Smooth muscle cell (in vitro differentiated cells): ENCODE measurements at regions not wholly inside any gene's neighbourhood (a gene's known extent, or its start where the extent isn't known, plus 50 kb on each side); places are given as distances from the start of the nearest gene placed in this dataset.

Experiments
- DNase-seq: peaks from one replicate; lab custom pipeline; 2025; ENCODE audit not compliant: unreplicated experiment; lab: John Stamatoyannopoulos, UW
- H2AFZ ChIP-seq: fragments of 200-600 bp; sonication (generic); 2 replicates; pipeline ENCODE4 v1.6.0; 2016; ENCODE audit warnings: antibody characterized with exemption, low read depth, mild to moderate bottlenecking
- H3F3A ChIP-seq: fragments of 200-600 bp; sonication (generic); 2 replicates; pipeline ENCODE4 v1.6.0; 2017; ENCODE audit warnings: antibody characterized with exemption, low read depth
- H3K27ac ChIP-seq: fragments of 200-600 bp; sonication (generic); 2 replicates; pipeline ENCODE4 v1.5.1; 2016; ENCODE audit warnings: low read depth, mild to moderate bottlenecking
- H3K27me3 ChIP-seq: fragments of 200-600 bp; sonication (generic); 2 replicates; pipeline ENCODE4 v1.6.1; 2016; ENCODE audit warnings: low read depth, mild to moderate bottlenecking
- H3K36me3 ChIP-seq: fragments of 200-600 bp; sonication (generic); 2 replicates; pipeline ENCODE4 v1.5.1; 2016; ENCODE audit warnings: low read depth
- H3K4me1 ChIP-seq: fragments of 200-600 bp; sonication (generic); 2 replicates; pipeline ENCODE4 v1.5.1; 2016; ENCODE audit warnings: low read depth
- H3K4me2 ChIP-seq: fragments of 200-600 bp; sonication (generic); 2 replicates; pipeline ENCODE4 v1.6.0; 2016; ENCODE audit warnings: mild to moderate bottlenecking
- H3K4me3 ChIP-seq: fragments of 200-600 bp; sonication (generic); 2 replicates; pipeline ENCODE4 v1.5.1; 2016; ENCODE audit warnings: mild to moderate bottlenecking
- H3K79me2 ChIP-seq: fragments of 200-600 bp; sonication (generic); 2 replicates; pipeline ENCODE4 v1.6.0; 2016; ENCODE audit warnings: low read depth, mild to moderate bottlenecking
- H3K9ac ChIP-seq: fragments of 200-600 bp; sonication (generic); 2 replicates; pipeline ENCODE4 v1.6.0; 2016; ENCODE audit warnings: low read depth
- H3K9me3 ChIP-seq: fragments of 200-600 bp; sonication (generic); replicated peaks from 2 replicates; pipeline ENCODE4 v1.5.1; 2016; ENCODE audit warnings: low read depth
- H4K20me1 ChIP-seq: fragments of 200-600 bp; sonication (generic); 2 replicates; pipeline ENCODE4 v1.6.0; 2016; ENCODE audit warnings: low read depth
- CTCF ChIP-seq: fragments of 200-600 bp; sonication (generic); IDR thresholded peaks from 2 replicates; pipeline ENCODE4 v1.5.1; 2017; ENCODE audit warnings: borderline replicate concordance, mild to moderate bottlenecking, antibody characterized with exemption; ENCODE audit not compliant: insufficient read depth, poor library complexity, severe bottlenecking
- WGBS: methylation state at CpG from one replicate; pipeline ENCODE4 v1.1.7; 2016; ENCODE audit warnings: low lambda C conversion rate; 5-methylcytosine and 5-hydroxymethylcytosine counted together

- Histone ChIP-seq H3K27me3 (peaks cover 5% of the 10 kb centered on the region), H3K4me1 (no peaks in the 10 kb centered on the region), H4K20me1 (no peaks in the 10 kb centered on the region), H2AFZ (no peak overlapping the region), H3K79me2 (no peaks in the 10 kb centered on the region), H3K27ac (no peak overlapping the region), H3F3A (no peaks in the 10 kb centered on the region), H3K4me2 (no peak overlapping the region), H3K36me3 (no peaks in the 10 kb centered on the region), H3K4me3 (no peak overlapping the region), H3K9ac (no peak overlapping the region), H3K9me3 (no peaks in the 10 kb centered on the region)
- DNase-seq: no peak
- TF ChIP-seq CTCF: no peak
These were observed 51.0 kb upstream of the EGFLAM start for GRCh38 chr5:38207343-38207742.

DNA sequence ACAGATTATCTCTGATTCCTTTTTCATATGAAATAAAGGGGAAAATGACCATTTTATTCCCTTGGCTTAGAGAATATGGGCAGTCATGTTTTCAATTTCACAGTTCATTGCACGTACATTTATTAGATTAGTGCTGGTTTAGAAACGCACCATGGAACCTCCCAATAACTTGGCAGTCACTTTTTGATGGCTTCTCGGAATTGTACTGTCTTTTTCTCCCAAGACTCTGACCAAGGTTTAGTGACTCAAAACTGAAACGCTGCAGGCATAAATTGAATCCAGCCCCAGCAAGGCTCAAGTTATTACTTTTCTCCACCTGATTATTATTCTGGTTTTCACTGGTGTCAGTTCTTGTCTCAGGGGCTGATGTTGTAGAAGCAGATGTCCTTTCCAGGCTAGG lies 55.6 kb upstream of the EGFLAM start:
- Histone ChIP-seq H4K20me1 (no peaks in the 10 kb centered on the region), H3K27ac (no peak overlapping the region), H3K27me3 (peaks cover 5% of the 10 kb centered on the region), H2AFZ (no peak overlapping the region), H3K9me3 (no peaks in the 10 kb centered on the region), H3K4me1 (no peaks in the 10 kb centered on the region), H3K36me3 (no peaks in the 10 kb centered on the region), H3K4me2 (no peak overlapping the region), H3K79me2 (no peaks in the 10 kb centered on the region), H3K9ac (no peak overlapping the region), H3K4me3 (no peak overlapping the region), H3F3A (no peaks in the 10 kb centered on the region)
- WGBS: 92% methylated on average over 4 of the region's 4 CpGs
- TF ChIP-seq CTCF: no peak
- no peak for DNase-seq

DNA sequence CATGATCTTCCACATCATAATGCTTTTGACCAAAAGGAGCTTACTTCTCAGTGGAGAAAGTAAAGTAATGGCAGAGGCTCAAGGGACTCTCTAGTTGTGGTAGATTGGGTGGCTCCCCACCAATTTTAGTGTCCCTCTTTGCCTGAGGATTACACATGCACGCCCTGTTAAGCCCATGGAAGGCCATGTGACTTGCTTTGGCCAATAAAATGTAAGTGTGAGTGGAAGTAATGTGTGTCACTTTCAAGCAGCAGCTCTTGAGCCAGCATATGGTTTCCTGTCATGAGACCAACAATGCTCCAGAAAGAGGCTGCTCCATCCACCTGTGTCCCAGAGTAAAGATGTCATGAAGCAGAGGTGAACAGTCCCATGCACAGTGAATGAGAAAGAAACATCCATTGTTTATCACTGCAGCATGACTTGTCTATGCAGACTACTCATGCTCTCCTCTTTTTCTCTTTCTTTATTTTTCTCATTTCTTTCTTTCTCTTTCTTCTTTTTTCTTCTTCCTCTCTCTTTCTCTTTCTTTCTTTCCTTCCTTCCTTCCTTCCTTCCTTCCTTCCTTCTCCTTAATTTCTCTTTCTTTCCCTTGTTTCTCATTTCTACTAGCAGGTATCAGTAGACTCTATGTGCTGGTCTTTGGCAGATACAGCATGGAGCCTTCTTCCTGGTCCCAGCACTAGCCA lies 57.3 kb upstream of the EGFLAM start:
- no peak for DNase-seq
- 73% methylated on average over 1 of the region's 1 CpG for WGBS
- no peak overlapping the region for H3K27ac ChIP-seq
- peaks cover 5% of the 10 kb centered on the region for H3K27me3 ChIP-seq
- H3K4me1 ChIP-seq: no peaks in the 10 kb centered on the region
- no peaks in the 10 kb centered on the region for H3K36me3 ChIP-seq
- no peaks in the 10 kb centered on the region for H3F3A ChIP-seq
- no peak overlapping the region for H2AFZ ChIP-seq
- H3K9me3 ChIP-seq: no peaks in the 10 kb centered on the region
- no peak overlapping the region for H3K9ac ChIP-seq
- H3K4me2 ChIP-seq: no peak overlapping the region
- no peaks in the 10 kb centered on the region for H3K79me2 ChIP-seq
- no peaks in the 10 kb centered on the region for H4K20me1 ChIP-seq
- no peak for TF ChIP-seq CTCF
- H3K4me3 ChIP-seq: no peak overlapping the region

GRCh38 chr5:38197118-38197517 lies 61.2 kb upstream of the EGFLAM start:
- no peak for DNase-seq
- TF ChIP-seq CTCF: no peak
- no peaks in the 10 kb centered on the region for H3K9me3 ChIP-seq
- no peak overlapping the region for H3K4me2 ChIP-seq
- H3F3A ChIP-seq: no peaks in the 10 kb centered on the region
- no peak overlapping the region for H3K27ac ChIP-seq
- no peak overlapping the region for H3K4me3 ChIP-seq
- no peak overlapping the region for H2AFZ ChIP-seq
- H3K36me3 ChIP-seq: no peaks in the 10 kb centered on the region
- H3K79me2 ChIP-seq: no peaks in the 10 kb centered on the region
- H3K9ac ChIP-seq: no peak overlapping the region
- WGBS: 98% methylated on average over 3 of the region's 3 CpGs
- H3K27me3 ChIP-seq: no peaks in the 10 kb centered on the region
- no peaks in the 10 kb centered on the region for H3K4me1 ChIP-seq
- no peaks in the 10 kb centered on the region for H4K20me1 ChIP-seq
